Right ventricle myocardium superior (tissue), 1 donor: ENCODE measurements at regions not wholly inside any gene's neighbourhood (a gene's known extent, or its start where the extent isn't known, plus 50 kb on each side); places are given as distances from the start of the nearest gene placed in this dataset.
A peak's percentile ranks its signal among the peaks of the same experiment; 100 is the strongest.
"Not testable (repeated sequence)": the region's sequence is repeated elsewhere in the genome, so short reads cannot be mapped to it uniquely, and the experiment has no call there.

Experiments
- ATAC-seq: fragments of 200-7000 bp; cut with Tn5 transposase; one replicate; pipeline ENCODE4 v1.9.1; 2020; ENCODE audit warnings: mild to moderate bottlenecking; ENCODE audit not compliant: poor library complexity
- DNase-seq: peaks from one replicate; pipeline ENCODE4 v3.0.0-alpha.2; 2020
- intact Hi-C: fragments of 100-400 bp; cut with DNase I; formaldehyde crosslinking; loops from one replicate; pipeline ENCODE4 v1.11.2; 2022
- donor health status: DM: no; HTN: yes; CAD: no; lungs with severe emphysema.

- intact Hi-C loops, result no loop called here
- DNase-seq (no peak), ATAC-seq (no peak)
Measured at GRCh38 chr1:81738875-81739274, 61.9 kb upstream of the ADGRL2 start.

GRCh38 chr1:81733480-81733879, 67.3 kb upstream of the ADGRL2 start:
- intact Hi-C loops, result no loop called here
- DNase-seq (no peak), ATAC-seq (no peak)

- peak; percentile 41 for ATAC-seq
- intact Hi-C loops, result no loop called here
- no peak for DNase-seq
Measured at GRCh38 chr1:81731989-81732388, 68.7 kb upstream of the ADGRL2 start.

- intact Hi-C loops, result no loop called here
- ATAC-seq (no peak), DNase-seq (no peak)
Measured at GRCh38 chr1:81730881-81731280, 69.9 kb upstream of the ADGRL2 start.

- DNase-seq, intact Hi-C loops, ATAC-seq: not testable (repeated sequence)
Measured at GRCh38 chr1:81730299-81730698, 70.4 kb upstream of the ADGRL2 start.

GRCh38 chr1:81729818-81730217, 70.9 kb upstream of the ADGRL2 start:
- DNase-seq (no peak), ATAC-seq (no peak)
- intact Hi-C loops, result no loop called here

GRCh38 chr1:81729239-81729638, 71.5 kb upstream of the ADGRL2 start:
- intact Hi-C loops, result no loop called here
- no peak for ATAC-seq

GRCh38 chr1:81725823-81726222, 74.9 kb upstream of the ADGRL2 start:
- no peak for DNase-seq
- ATAC-seq, result no peak
- intact Hi-C loops, result no loop called here

More at GRCh38 chr1:81729239-81729638, 71.5 kb upstream of the ADGRL2 start:
- no peak for DNase-seq

- DNase-seq, intact Hi-C loops, ATAC-seq: not testable (repeated sequence)
Measured at GRCh38 chr1:81722631-81723328, 78.0 kb upstream of the ADGRL2 start.

GRCh38 chr1:81720256-81720655, 80.5 kb upstream of the ADGRL2 start:
- ATAC-seq, intact Hi-C loops, DNase-seq: not testable (repeated sequence)

- DNase-seq (no peak), ATAC-seq (no peak)
- intact Hi-C loops, result no loop called here
Measured at GRCh38 chr1:81717230-81717629, 83.5 kb upstream of the ADGRL2 start.

GRCh38 chr1:81715391-81715790, 85.3 kb upstream of the ADGRL2 start:
- DNase-seq (no peak), ATAC-seq (no peak)
- intact Hi-C loops, result no loop called here

GRCh38 chr1:81714636-81715035, 86.1 kb upstream of the ADGRL2 start:
- ATAC-seq (no peak), DNase-seq (no peak)
- intact Hi-C loops, result no loop called here

GRCh38 chr1:81712425-81712824, 88.3 kb upstream of the ADGRL2 start:
- no peak for DNase-seq
- ATAC-seq, result peak; percentile 95
- intact Hi-C loops, result no loop called here

- ATAC-seq, result no peak
Measured at GRCh38 chr1:81710857-81711256, 89.9 kb upstream of the ADGRL2 start.

GRCh38 chr1:81708250-81708649, 92.5 kb upstream of the ADGRL2 start:
- DNase-seq, result no peak
- ATAC-seq, result no peak
- intact Hi-C loops, result no loop called here

More at GRCh38 chr1:81710857-81711256, 89.9 kb upstream of the ADGRL2 start:
- DNase-seq, result no peak
- intact Hi-C loops, result no loop called here

- intact Hi-C loops, result no loop called here
- ATAC-seq (no peak), DNase-seq (no peak)
Measured at GRCh38 chr1:81706650-81707435, 93.9 kb upstream of the ADGRL2 start.

GRCh38 chr1:81703756-81704463, 96.8 kb upstream of the ADGRL2 start:
- intact Hi-C loops, result no loop called here
- DNase-seq (no peak), ATAC-seq (no peak)

GRCh38 chr1:81703391-81703755, 97.4 kb upstream of the ADGRL2 start:
- DNase-seq, result no peak
- intact Hi-C loops, result no loop called here
- no peak for ATAC-seq

- intact Hi-C loops, result no loop called here
- no peak for ATAC-seq
Measured at GRCh38 chr1:81702903-81703302, 97.8 kb upstream of the ADGRL2 start.

More at GRCh38 chr1:81702903-81703302, 97.8 kb upstream of the ADGRL2 start:
- no peak for DNase-seq
